22Rv1 (cell line): ENCODE measurements at regions not wholly inside any gene's neighbourhood (a gene's known extent, or its start where the extent isn't known, plus 50 kb on each side); places are given as distances from the start of the nearest gene placed in this dataset.
"Not testable (repeated sequence)": the region's sequence is repeated elsewhere in the genome, so short reads cannot be mapped to it uniquely, and the experiment has no call there.

Experiments
- ZFX ChIP-seq: fragments of 450-650 bp; IDR thresholded peaks from 2 replicates; pipeline ENCODE4 v1.6.1; 2017; ENCODE audit warnings: antibody characterized with exemption, borderline replicate concordance
- TF ChIP-seq, protein P1 (sequence below): fragments of 450-650 bp; IDR thresholded peaks from 2 replicates; pipeline ENCODE4 v1.5.1; 2017; ENCODE audit warnings: mild to moderate bottlenecking

DNA sequence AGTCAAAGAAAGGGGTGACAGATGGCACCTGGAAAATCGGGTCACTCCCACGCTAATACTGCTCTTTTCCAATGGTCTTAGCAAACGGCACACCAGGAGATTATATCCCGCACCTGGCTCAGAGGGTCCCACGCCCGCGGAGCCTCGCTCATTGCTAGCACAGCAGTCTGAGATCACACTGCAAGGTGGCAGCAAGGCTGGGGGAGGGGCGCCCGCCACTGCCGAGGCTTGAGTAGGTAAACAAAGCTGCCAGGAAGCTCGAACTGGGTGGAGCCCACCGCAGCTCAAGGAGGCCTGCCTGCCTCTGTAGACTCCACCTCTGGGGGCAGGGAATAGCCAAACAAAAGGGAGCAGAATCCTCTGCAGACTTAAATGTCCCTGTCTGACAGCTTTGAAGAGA is 99.5 kb upstream of the TMEM17 start:
- not testable (repeated sequence) for TF ChIP-seq ZFX
- TF ChIP-seq, protein P1, sequence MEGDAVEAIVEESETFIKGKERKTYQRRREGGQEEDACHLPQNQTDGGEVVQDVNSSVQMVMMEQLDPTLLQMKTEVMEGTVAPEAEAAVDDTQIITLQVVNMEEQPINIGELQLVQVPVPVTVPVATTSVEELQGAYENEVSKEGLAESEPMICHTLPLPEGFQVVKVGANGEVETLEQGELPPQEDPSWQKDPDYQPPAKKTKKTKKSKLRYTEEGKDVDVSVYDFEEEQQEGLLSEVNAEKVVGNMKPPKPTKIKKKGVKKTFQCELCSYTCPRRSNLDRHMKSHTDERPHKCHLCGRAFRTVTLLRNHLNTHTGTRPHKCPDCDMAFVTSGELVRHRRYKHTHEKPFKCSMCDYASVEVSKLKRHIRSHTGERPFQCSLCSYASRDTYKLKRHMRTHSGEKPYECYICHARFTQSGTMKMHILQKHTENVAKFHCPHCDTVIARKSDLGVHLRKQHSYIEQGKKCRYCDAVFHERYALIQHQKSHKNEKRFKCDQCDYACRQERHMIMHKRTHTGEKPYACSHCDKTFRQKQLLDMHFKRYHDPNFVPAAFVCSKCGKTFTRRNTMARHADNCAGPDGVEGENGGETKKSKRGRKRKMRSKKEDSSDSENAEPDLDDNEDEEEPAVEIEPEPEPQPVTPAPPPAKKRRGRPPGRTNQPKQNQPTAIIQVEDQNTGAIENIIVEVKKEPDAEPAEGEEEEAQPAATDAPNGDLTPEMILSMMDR = not testable (repeated sequence)
